Thyroid gland (tissue), 4 donors: ENCODE measurements at regions not wholly inside any gene's neighbourhood (a gene's known extent, or its start where the extent isn't known, plus 50 kb on each side); places are given as distances from the start of the nearest gene placed in this dataset.

Experiments
- DNase-seq, 2 donors: peaks; one replicate each; pipeline ENCODE4 v3.0.0-alpha.2; 2019
- H3K27ac ChIP-seq, 3 donors: fragments of 200-600 bp; sonication (generic); 1 replicate in 2 of 3; 2 replicates in 1 of 3; pipeline ENCODE4 v1.5.1; 2016 to 2019; ENCODE audit warnings: mild to moderate bottlenecking in 1 of 3, moderate library complexity in 1 of 3
- H3K27me3 ChIP-seq: fragments of 200-600 bp; sonication (generic); one replicate; pipeline ENCODE4 v1.5.1; 2019
- H3K36me3 ChIP-seq, 2 donors: fragments of 200-600 bp; sonication (generic); one replicate each; pipeline ENCODE4 v1.5.1; 2016 to 2019
- H3K4me1 ChIP-seq, 2 donors: fragments of 200-600 bp; sonication (generic); one replicate each; pipeline ENCODE4 v1.5.1; 2017 to 2019
- H3K4me3 ChIP-seq, 3 donors: fragments of 200-600 bp; sonication (generic); replicated peaks in 1 of 3; 1 replicate in 2 of 3; 2 replicates in 1 of 3; pipeline ENCODE4 v1.5.1; 2016; ENCODE audit warnings: mild to moderate bottlenecking in 1 of 3
- H3K9me3 ChIP-seq: fragments of 200-600 bp; sonication (generic); one replicate; pipeline ENCODE4 v1.5.1; 2017
- CTCF ChIP-seq, 6 experiments: fragments of 200-600 bp in 3 of 6; fragments of 450-650 bp in 3 of 6; sonication (generic) in 3 of 6; IDR thresholded peaks; one replicate each; pipeline ENCODE4 v1.5.1; 2016 to 2019; ENCODE audit warnings: antibody characterized with exemption in 6 of 6, mild to moderate bottlenecking in 2 of 6, inconsistent platforms in 1 of 6, moderate library complexity in 1 of 6
- POLR2A ChIP-seq, 2 donors: fragments of 450-650 bp; IDR thresholded peaks; one replicate each; pipeline ENCODE4 v1.6.1; 2017; ENCODE audit warnings: antibody characterized with exemption in 2 of 2, mild to moderate bottlenecking in 2 of 2, moderate library complexity in 1 of 2
- WGBS, 2 donors: methylation state at CpG; one replicate each; pipeline ENCODE4 v1.1.5; 2017; 5-methylcytosine and 5-hydroxymethylcytosine counted together
- intact Hi-C: fragments of 100-400 bp; cut with DNase I; formaldehyde crosslinking; loops from one replicate; pipeline ENCODE4 v1.15.1; 2023

GRCh38 chr3:66851894-66852613 is 146.1 kb upstream of the KBTBD8 start:
- intact Hi-C loops, result no loop called here
- no peaks in the 10 kb centered on the region for H3K36me3 ChIP-seq
- 80 to 91% methylated on average over 5 of the region's 5 CpGs for WGBS, 2 donors
- TF ChIP-seq POLR2A (IDR thresholded peaks at IDR 0.05), result no peak
- no peak for TF ChIP-seq CTCF (IDR thresholded peaks at IDR 0.05)
- H3K4me3 ChIP-seq, result no peak overlapping the region
- H3K27me3 ChIP-seq, result no peaks in the 10 kb centered on the region
- no peak overlapping the region for H3K27ac ChIP-seq
- DNase-seq, result no peak
- H3K4me1 ChIP-seq, result no peaks in the 10 kb centered on the region
- no peaks in the 10 kb centered on the region for H3K9me3 ChIP-seq

GRCh38 chr3:66854601-66855151 is 143.4 kb upstream of the KBTBD8 start:
- no peak for DNase-seq
- no peaks in the 10 kb centered on the region for H3K27me3 ChIP-seq
- no peak for TF ChIP-seq POLR2A (IDR thresholded peaks at IDR 0.05)
- TF ChIP-seq CTCF (IDR thresholded peaks at IDR 0.05), result no peak
- H3K36me3 ChIP-seq, result no peaks in the 10 kb centered on the region
- intact Hi-C loops, result no loop called here
- WGBS, 2 donors, result 60 to 69% methylated on average over 4 of the region's 4 CpGs
- no peaks in the 10 kb centered on the region for H3K9me3 ChIP-seq
- no peaks in the 10 kb centered on the region for H3K4me1 ChIP-seq
- no peak overlapping the region for H3K4me3 ChIP-seq
- H3K27ac ChIP-seq, result no peak overlapping the region

GRCh38 chr3:66856533-66856932 is 141.6 kb upstream of the KBTBD8 start:
- no peaks in the 10 kb centered on the region for H3K4me1 ChIP-seq
- 81 to 90% methylated on average over 8 of the region's 8 CpGs for WGBS, 2 donors
- intact Hi-C loops, result no loop called here
- TF ChIP-seq CTCF (IDR thresholded peaks at IDR 0.05) (no peak), POLR2A (IDR thresholded peaks at IDR 0.05) (no peak)
- no peak for DNase-seq
- no peak overlapping the region for H3K4me3 ChIP-seq
- no peaks in the 10 kb centered on the region for H3K27me3 ChIP-seq
- H3K27ac ChIP-seq, result no peak overlapping the region
- H3K36me3 ChIP-seq, result no peaks in the 10 kb centered on the region
- no peaks in the 10 kb centered on the region for H3K9me3 ChIP-seq

GRCh38 chr3:66858656-66859381 is 139.3 kb upstream of the KBTBD8 start:
- intact Hi-C loops, result no loop called here
- Histone ChIP-seq H3K36me3 (no peaks in the 10 kb centered on the region), H3K9me3 (no peaks in the 10 kb centered on the region), H3K27ac (no peak overlapping the region), H3K27me3 (no peaks in the 10 kb centered on the region), H3K4me3 (no peak overlapping the region), H3K4me1 (no peaks in the 10 kb centered on the region)
- 60 to 76% methylated on average over 15 of the region's 15 CpGs for WGBS, 2 donors
- DNase-seq, result no peak
- TF ChIP-seq POLR2A (IDR thresholded peaks at IDR 0.05) (no peak), CTCF (IDR thresholded peaks at IDR 0.05) (no peak)

- no peaks in the 10 kb centered on the region for H3K4me1 ChIP-seq
- H3K4me3 ChIP-seq, result no peak overlapping the region
- TF ChIP-seq POLR2A (IDR thresholded peaks at IDR 0.05) (no peak), CTCF (IDR thresholded peaks at IDR 0.05) (no peak)
- H3K9me3 ChIP-seq, result no peaks in the 10 kb centered on the region
- H3K36me3 ChIP-seq, result no peaks in the 10 kb centered on the region
- 94 to 96% methylated on average over 5 to 7 of the region's 7 CpGs for WGBS, 2 donors
- no peaks in the 10 kb centered on the region for H3K27me3 ChIP-seq
- intact Hi-C loops, result no loop called here
- H3K27ac ChIP-seq, result no peak overlapping the region
- DNase-seq, result no peak
These were observed 137.3 kb upstream of the KBTBD8 start for GRCh38 chr3:66860771-66861170.
